Activated naive CD8-positive, alpha-beta T cell treated with anti-CD3 and anti-CD28 coated beads for 36 hours (primary cell): ENCODE measurements at regions not wholly inside any gene's neighbourhood (a gene's known extent, or its start where the extent isn't known, plus 50 kb on each side); places are given as distances from the start of the nearest gene placed in this dataset.

Experiments
- DNase-seq: peaks from one replicate; pipeline ENCODE4 v3.0.0; 2021
- H3K27ac Mint-ChIP-seq: one replicate; pipeline ENCODE4 v1.8.0; 2022; ENCODE audit warnings: mild to moderate bottlenecking, moderate library complexity, mixed read lengths
- H3K27me3 Mint-ChIP-seq: one replicate; pipeline ENCODE4 v1.8.0; 2022; ENCODE audit warnings: mild to moderate bottlenecking, mixed read lengths
- H3K36me3 Mint-ChIP-seq: one replicate; pipeline ENCODE4 v1.8.0; 2021; ENCODE audit warnings: mild to moderate bottlenecking, mixed read lengths
- H3K4me1 Mint-ChIP-seq: one replicate; pipeline ENCODE4 v1.8.0; 2021; ENCODE audit warnings: mixed read lengths
- H3K4me3 Mint-ChIP-seq: one replicate; pipeline ENCODE4 v1.8.0; 2022; ENCODE audit warnings: mild to moderate bottlenecking, moderate library complexity, mixed read lengths
- H3K9me3 Mint-ChIP-seq: one replicate; pipeline ENCODE4 v1.8.0; 2022; ENCODE audit warnings: mixed read lengths

- no peak for DNase-seq
- H3K4me3 Mint-ChIP-seq: no peak overlapping the region
- peaks cover 22% of the 10 kb centered on the region for H3K36me3 Mint-ChIP-seq
- H3K27me3 Mint-ChIP-seq: no peaks in the 10 kb centered on the region
- peaks cover 20% of the 10 kb centered on the region for H3K9me3 Mint-ChIP-seq
- H3K4me1 Mint-ChIP-seq: no peaks in the 10 kb centered on the region
- H3K27ac Mint-ChIP-seq: no peak overlapping the region
These were observed 247.7 kb upstream of the PMFBP1 start for GRCh38 chr16:72419638-72420037.

GRCh38 chr16:72415379-72415778 is 243.4 kb upstream of the PMFBP1 start:
- no peaks in the 10 kb centered on the region for H3K4me1 Mint-ChIP-seq

GRCh38 chr16:72410492-72410891 is 238.5 kb upstream of the PMFBP1 start:
- DNase-seq: no peak
- Mint-ChIP-seq H3K4me3 (no peak overlapping the region), H3K36me3 (peaks cover 2% of the 10 kb centered on the region), H3K27me3 (no peaks in the 10 kb centered on the region), H3K27ac (no peak overlapping the region), H3K4me1 (no peaks in the 10 kb centered on the region), H3K9me3 (no peaks in the 10 kb centered on the region)

More at GRCh38 chr16:72415379-72415778, 243.4 kb upstream of the PMFBP1 start:
- H3K9me3 Mint-ChIP-seq: peaks cover 4% of the 10 kb centered on the region
- no peaks in the 10 kb centered on the region for H3K27me3 Mint-ChIP-seq
- no peak overlapping the region for H3K4me3 Mint-ChIP-seq
- no peak overlapping the region for H3K27ac Mint-ChIP-seq
- H3K36me3 Mint-ChIP-seq: peaks cover 2% of the 10 kb centered on the region
- DNase-seq: no peak

- no peaks in the 10 kb centered on the region for H3K4me1 Mint-ChIP-seq
- DNase-seq: no peak
- H3K36me3 Mint-ChIP-seq: no peaks in the 10 kb centered on the region
- H3K9me3 Mint-ChIP-seq: no peaks in the 10 kb centered on the region
- no peaks in the 10 kb centered on the region for H3K27me3 Mint-ChIP-seq
- no peak overlapping the region for H3K27ac Mint-ChIP-seq
- H3K4me3 Mint-ChIP-seq: no peak overlapping the region
These were observed 237.5 kb upstream of the PMFBP1 start for GRCh38 chr16:72409423-72409822.

GRCh38 chr16:72406390-72406789 is 234.4 kb upstream of the PMFBP1 start:
- Mint-ChIP-seq H3K4me1 (no peaks in the 10 kb centered on the region), H3K27me3 (no peaks in the 10 kb centered on the region), H3K36me3 (no peaks in the 10 kb centered on the region), H3K27ac (no peak overlapping the region), H3K9me3 (no peaks in the 10 kb centered on the region), H3K4me3 (no peak overlapping the region)
- DNase-seq: no peak

GRCh38 chr16:72404299-72404698 is 232.3 kb upstream of the PMFBP1 start:
- Mint-ChIP-seq H3K9me3 (no peaks in the 10 kb centered on the region), H3K36me3 (no peaks in the 10 kb centered on the region), H3K4me3 (no peak overlapping the region), H3K27ac (no peak overlapping the region), H3K27me3 (no peaks in the 10 kb centered on the region), H3K4me1 (peaks cover 2% of the 10 kb centered on the region)
- DNase-seq: no peak

DNA sequence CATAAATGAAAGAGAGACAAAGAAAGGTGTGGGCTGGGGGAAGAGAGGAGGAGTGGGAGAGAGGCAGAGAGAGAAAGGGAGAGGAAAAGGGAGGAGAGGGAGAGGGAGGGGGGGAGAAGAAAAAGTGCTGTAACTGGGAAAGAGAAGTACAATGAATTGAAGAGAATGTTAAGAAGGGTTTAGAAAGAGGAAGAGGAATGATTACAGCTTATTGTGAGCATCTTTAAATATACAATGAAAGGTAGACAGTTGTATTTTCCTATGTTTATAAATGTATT is 229.1 kb upstream of the PMFBP1 start:
- H3K4me1 Mint-ChIP-seq: peaks cover 2% of the 10 kb centered on the region
- no peak overlapping the region for H3K4me3 Mint-ChIP-seq
- no peaks in the 10 kb centered on the region for H3K9me3 Mint-ChIP-seq
- H3K36me3 Mint-ChIP-seq: no peaks in the 10 kb centered on the region
- DNase-seq: no peak
- no peaks in the 10 kb centered on the region for H3K27me3 Mint-ChIP-seq
- no peak overlapping the region for H3K27ac Mint-ChIP-seq

DNA sequence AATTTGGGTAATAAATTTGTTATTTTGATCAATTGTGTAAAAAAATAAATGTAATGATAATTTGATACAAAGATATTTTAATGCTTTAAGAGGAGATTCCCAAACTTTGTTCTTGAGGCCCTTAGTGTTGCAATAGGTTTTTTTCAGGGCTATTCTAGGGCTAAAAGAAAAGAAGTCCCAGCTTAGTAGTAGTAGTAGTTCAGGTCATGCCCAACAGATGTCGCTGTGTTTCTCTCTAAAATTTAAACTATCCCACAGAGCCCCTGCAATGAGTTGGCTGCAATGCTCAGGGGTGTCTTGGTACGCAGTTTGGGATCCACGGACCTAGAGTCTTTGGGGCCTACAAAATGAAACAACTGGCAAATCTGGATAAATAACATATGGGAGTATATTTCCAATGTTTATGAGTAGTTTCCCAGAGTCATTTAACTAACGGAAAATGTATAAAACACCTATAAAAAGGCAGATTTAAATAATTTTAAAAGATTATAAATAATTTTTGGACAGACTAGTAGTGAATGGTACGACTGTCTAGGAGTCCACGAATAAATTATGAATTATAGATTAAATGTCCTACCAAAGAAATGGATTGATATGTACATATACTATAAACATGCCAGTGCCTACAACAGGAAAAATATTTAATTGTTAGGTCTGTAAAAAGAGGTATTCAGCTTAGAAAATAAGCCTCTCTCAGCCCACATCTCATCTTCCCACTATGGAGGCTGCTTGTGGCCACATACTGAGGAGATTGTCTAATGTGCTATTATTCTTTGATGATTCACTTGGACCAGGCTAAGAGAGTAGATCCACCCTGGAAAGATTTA is 228.5 kb upstream of the PMFBP1 start:
- Mint-ChIP-seq H3K27me3 (no peaks in the 10 kb centered on the region), H3K4me3 (no peak overlapping the region), H3K27ac (no peak overlapping the region), H3K4me1 (peaks cover 2% of the 10 kb centered on the region), H3K9me3 (no peaks in the 10 kb centered on the region), H3K36me3 (no peaks in the 10 kb centered on the region)
- DNase-seq: peak; percentile 7

DNA sequence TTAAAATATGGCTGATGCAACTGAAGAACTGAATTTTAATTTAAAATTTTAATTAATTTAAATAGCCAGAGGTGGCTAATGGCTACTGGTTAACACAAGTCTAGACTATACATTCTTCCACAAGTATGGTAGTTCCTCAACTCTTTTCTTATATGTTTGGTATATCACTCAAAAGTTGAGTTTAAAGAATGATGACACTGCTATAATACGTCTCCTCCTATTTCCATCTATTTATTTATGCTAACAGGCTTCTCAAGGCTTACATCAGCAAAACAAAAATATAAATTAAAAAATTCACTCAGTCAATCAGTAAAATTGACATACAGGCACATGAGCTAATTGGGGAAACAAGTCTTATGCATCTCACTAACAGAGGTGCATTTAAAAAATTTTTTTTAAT is 227.9 kb upstream of the PMFBP1 start:
- H3K27me3 Mint-ChIP-seq: no peaks in the 10 kb centered on the region
- H3K27ac Mint-ChIP-seq: no peak overlapping the region
- peaks cover under 1% of the 10 kb centered on the region for H3K9me3 Mint-ChIP-seq
- no peak overlapping the region for H3K4me3 Mint-ChIP-seq
- H3K36me3 Mint-ChIP-seq: peaks cover under 1% of the 10 kb centered on the region
- DNase-seq: no peak
- H3K4me1 Mint-ChIP-seq: peaks cover 2% of the 10 kb centered on the region

GRCh38 chr16:72397876-72398275 is 225.9 kb upstream of the PMFBP1 start:
- Mint-ChIP-seq H3K4me1 (peaks cover 2% of the 10 kb centered on the region), H3K27me3 (no peaks in the 10 kb centered on the region), H3K27ac (no peak overlapping the region), H3K36me3 (peaks cover 9% of the 10 kb centered on the region), H3K9me3 (peaks cover 10% of the 10 kb centered on the region), H3K4me3 (no peak overlapping the region)
- DNase-seq: no peak

- peaks cover 10% of the 10 kb centered on the region for H3K9me3 Mint-ChIP-seq
- no peak overlapping the region for H3K4me3 Mint-ChIP-seq
- no peak for DNase-seq
- no peaks in the 10 kb centered on the region for H3K4me1 Mint-ChIP-seq
- H3K36me3 Mint-ChIP-seq: peaks cover 9% of the 10 kb centered on the region
- H3K27ac Mint-ChIP-seq: no peak overlapping the region
- no peaks in the 10 kb centered on the region for H3K27me3 Mint-ChIP-seq
These were observed 222.6 kb upstream of the PMFBP1 start for GRCh38 chr16:72394526-72394925.

DNA sequence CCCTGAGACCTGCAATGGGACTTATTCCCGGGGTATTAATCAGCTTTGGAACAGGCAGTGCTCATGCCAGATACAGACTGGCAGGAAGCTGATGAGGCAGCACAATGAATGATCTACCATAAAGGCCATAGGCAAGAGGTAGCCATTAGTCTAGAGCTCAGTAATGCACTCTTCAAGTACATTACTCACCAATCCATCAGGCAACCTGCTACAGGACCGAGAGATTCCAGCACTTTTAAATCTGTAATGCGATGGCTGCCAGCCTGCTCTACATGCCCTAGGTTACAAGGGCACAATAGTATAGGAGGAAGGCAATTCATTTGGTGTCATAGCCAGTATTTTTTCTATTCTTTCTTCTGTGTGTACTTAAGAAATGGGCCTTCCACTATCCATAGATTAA is 217.8 kb upstream of the PMFBP1 start:
- Mint-ChIP-seq H3K27ac (no peak overlapping the region), H3K9me3 (peaks cover 24% of the 10 kb centered on the region), H3K4me1 (no peaks in the 10 kb centered on the region), H3K36me3 (peaks cover 22% of the 10 kb centered on the region), H3K4me3 (no peak overlapping the region), H3K27me3 (no peaks in the 10 kb centered on the region)
- no peak for DNase-seq

DNA sequence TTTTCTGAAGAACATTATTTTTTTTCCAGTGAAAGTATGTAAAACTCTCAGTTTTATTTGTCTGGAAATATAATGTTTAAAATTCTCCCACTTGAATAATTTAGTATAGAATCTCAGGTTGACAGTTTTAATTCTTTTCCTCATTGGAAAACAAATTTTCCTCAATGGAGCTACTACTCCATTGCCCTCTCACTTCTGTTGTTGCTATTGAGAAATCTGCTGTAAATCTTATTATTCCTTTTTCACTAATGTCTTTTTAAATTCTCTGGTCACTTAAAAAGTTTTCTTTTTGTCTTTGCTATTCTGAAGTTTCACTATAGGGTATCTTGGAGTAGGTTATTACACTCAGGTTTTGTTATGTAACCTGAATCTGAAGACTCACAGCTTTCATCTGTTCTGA is 216.1 kb upstream of the PMFBP1 start:
- no peak overlapping the region for H3K27ac Mint-ChIP-seq
- H3K9me3 Mint-ChIP-seq: peaks cover 15% of the 10 kb centered on the region
- H3K4me1 Mint-ChIP-seq: no peaks in the 10 kb centered on the region
- H3K36me3 Mint-ChIP-seq: peaks cover 19% of the 10 kb centered on the region
- H3K27me3 Mint-ChIP-seq: no peaks in the 10 kb centered on the region
- no peak overlapping the region for H3K4me3 Mint-ChIP-seq
- DNase-seq: no peak

DNA sequence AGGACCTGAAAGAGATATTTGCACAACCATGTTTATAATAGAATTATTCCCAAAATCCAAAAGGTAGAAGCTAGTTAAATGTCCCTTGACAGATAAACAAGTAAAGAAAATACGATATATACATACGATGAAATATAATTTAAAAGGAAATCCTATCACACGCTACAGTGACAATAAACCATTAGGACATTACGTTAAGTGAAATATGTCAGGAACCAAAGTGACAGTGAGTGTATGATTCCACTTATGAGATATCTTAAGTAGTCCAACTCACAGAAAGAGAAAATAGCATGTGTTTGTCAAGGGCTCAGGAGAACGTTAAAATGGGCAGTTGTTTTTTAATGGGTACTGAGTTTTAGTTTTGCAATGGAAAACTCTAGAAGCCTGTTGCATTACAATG is 212.7 kb upstream of the PMFBP1 start:
- Mint-ChIP-seq H3K36me3 (peaks cover 19% of the 10 kb centered on the region), H3K27me3 (no peaks in the 10 kb centered on the region), H3K9me3 (peaks cover 20% of the 10 kb centered on the region), H3K27ac (no peak overlapping the region), H3K4me1 (no peaks in the 10 kb centered on the region), H3K4me3 (no peak overlapping the region)
- no peak for DNase-seq

DNA sequence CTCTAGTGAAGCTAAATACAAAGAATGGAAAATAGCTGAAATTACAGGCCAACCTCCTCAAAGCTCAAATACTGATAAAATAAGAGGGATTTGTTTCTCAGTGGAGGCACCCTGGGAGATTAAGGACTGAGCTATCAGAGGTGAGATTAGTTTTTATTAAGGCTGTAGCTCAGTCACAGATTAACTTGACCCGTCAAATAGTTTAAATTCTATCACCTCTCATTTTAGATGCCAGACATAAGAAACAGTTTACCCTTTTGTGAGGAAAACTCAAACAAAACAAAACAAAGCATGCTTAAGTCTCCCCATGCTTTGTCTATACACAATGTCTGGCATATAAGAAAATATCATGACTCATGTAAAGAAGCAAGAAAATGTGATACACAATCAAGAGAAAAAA is 208.3 kb upstream of the PMFBP1 start:
- no peak for DNase-seq
- no peak overlapping the region for H3K27ac Mint-ChIP-seq
- H3K36me3 Mint-ChIP-seq: peaks cover 5% of the 10 kb centered on the region
- peaks cover 4% of the 10 kb centered on the region for H3K9me3 Mint-ChIP-seq
- no peaks in the 10 kb centered on the region for H3K27me3 Mint-ChIP-seq
- H3K4me1 Mint-ChIP-seq: no peaks in the 10 kb centered on the region
- H3K4me3 Mint-ChIP-seq: no peak overlapping the region

DNA sequence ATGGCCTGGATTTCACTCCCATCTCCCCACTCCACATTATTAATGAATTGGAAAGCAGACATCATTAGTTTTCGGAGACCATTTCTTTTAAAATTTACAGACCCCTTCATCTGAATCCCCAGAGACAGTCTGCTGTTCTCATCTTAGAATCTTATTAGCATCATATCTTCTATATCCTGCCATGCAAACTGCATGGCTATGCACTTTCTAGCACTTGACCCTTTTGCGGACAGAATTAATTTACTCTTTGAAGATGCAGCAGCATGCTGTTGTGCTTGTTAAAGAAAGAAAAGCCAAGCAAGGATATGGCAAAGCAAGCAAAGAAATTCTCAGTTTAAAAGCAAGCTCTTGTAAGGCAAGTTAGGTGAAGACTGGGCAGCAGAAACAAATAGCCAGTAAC is 201.2 kb upstream of the PMFBP1 start:
- Mint-ChIP-seq H3K27ac (no peak overlapping the region), H3K36me3 (peaks cover 2% of the 10 kb centered on the region), H3K4me1 (no peaks in the 10 kb centered on the region), H3K4me3 (no peak overlapping the region), H3K27me3 (no peaks in the 10 kb centered on the region), H3K9me3 (no peaks in the 10 kb centered on the region)
- DNase-seq: no peak
